NCI-H1694 treated with DMSO at 0.1 percent for 48 hours (cell line): ENCODE measurements at regions not wholly inside any gene's neighbourhood (a gene's known extent, or its start where the extent isn't known, plus 50 kb on each side); places are given as distances from the start of the nearest gene placed in this dataset.
"Not testable (repeated sequence)": the region's sequence is repeated elsewhere in the genome, so short reads cannot be mapped to it uniquely, and the experiment has no call there.

Experiments used
- DNase-seq: peaks from one replicate; lab custom pipeline; 2025; lab: John Stamatoyannopoulos, UW

GRCh38 chr5:155773680-155774079 is 553.3 kb upstream of the SGCD start:
- no peak for DNase-seq

- DNase-seq, result no peak
These were observed 546.7 kb upstream of the SGCD start for GRCh38 chr5:155780260-155780659.

- no peak for DNase-seq
These were observed 543.7 kb upstream of the SGCD start for GRCh38 chr5:155783246-155783645.

GRCh38 chr5:155783791-155784190 is 543.2 kb upstream of the SGCD start:
- no peak for DNase-seq

- DNase-seq, result no peak
These were observed 540.9 kb upstream of the SGCD start for GRCh38 chr5:155786108-155786507.

GRCh38 chr5:155792873-155793272 is 534.1 kb upstream of the SGCD start:
- no peak for DNase-seq

GRCh38 chr5:155794795-155795194 is 532.2 kb upstream of the SGCD start:
- peak; percentile 1 for DNase-seq

- DNase-seq, result no peak
These were observed 527.7 kb upstream of the SGCD start for GRCh38 chr5:155799308-155799707.

- DNase-seq, result no peak
These were observed 518.9 kb upstream of the SGCD start for GRCh38 chr5:155807884-155808576.

- no peak for DNase-seq
These were observed 511.7 kb upstream of the SGCD start for GRCh38 chr5:155815248-155815647.

- no peak for DNase-seq
These were observed 504.8 kb upstream of the SGCD start for GRCh38 chr5:155822177-155822576.

- DNase-seq, result no peak
These were observed 500.1 kb upstream of the SGCD start for GRCh38 chr5:155826611-155827507.

- not testable (repeated sequence) for DNase-seq
These were observed 499.5 kb upstream of the SGCD start for GRCh38 chr5:155827508-155827815.

- no peak for DNase-seq
These were observed 499.0 kb upstream of the SGCD start for GRCh38 chr5:155827949-155828348.

- no peak for DNase-seq
These were observed 495.5 kb upstream of the SGCD start for GRCh38 chr5:155831491-155831890.

GRCh38 chr5:155833287-155833686 is 493.7 kb upstream of the SGCD start:
- DNase-seq, result peak; percentile 4

GRCh38 chr5:155834271-155834975 is 492.5 kb upstream of the SGCD start:
- DNase-seq, result no peak

GRCh38 chr5:155836089-155836803 is 490.7 kb upstream of the SGCD start:
- DNase-seq, result no peak

- DNase-seq, result no peak
These were observed 488.6 kb upstream of the SGCD start for GRCh38 chr5:155838394-155838793.

- DNase-seq, result no peak
These were observed 487.5 kb upstream of the SGCD start for GRCh38 chr5:155839251-155840037.

- no peak for DNase-seq
These were observed 482.4 kb upstream of the SGCD start for GRCh38 chr5:155844542-155844941.
